H1 (cell line): ENCODE measurements at regions not wholly inside any gene's neighbourhood (a gene's known extent, or its start where the extent isn't known, plus 50 kb on each side); places are given as distances from the start of the nearest gene placed in this dataset.

Experiments used
- CBX5 ChIP-seq: fragments of 300-800, 300-1000 bp; sonication (generic); IDR thresholded peaks from 2 replicates; pipeline ENCODE4 v1.7.1; 2016; ENCODE audit warnings: antibody characterized with exemption, low read length, low read depth
- CHD2 ChIP-seq: IDR thresholded peaks from 2 replicates; pipeline ENCODE4 v1.6.1; 2012; ENCODE audit warnings: low read length, improper control_type of control experiment
- CTCF ChIP-seq, 3 experiments: IDR thresholded peaks; 1 replicate in 2 of 3; 2 replicates in 1 of 3; pipeline versions ENCODE4 v1.5.1 to v1.6.1; 2011; ENCODE audit warnings: low read length in 3 of 3, mild to moderate bottlenecking in 3 of 3, inconsistent platforms in 2 of 3, low read depth in 1 of 3, moderate library complexity in 1 of 3; ENCODE audit not compliant: insufficient read depth in 1 of 3; ENCODE audit errors: control extremely low read depth in 1 of 3
- PHF8 ChIP-seq: fragments of 200-600 bp; sonication (generic); conservative IDR thresholded peaks from 2 replicates; pipeline ENCODE4 v1.7.1; 2012; ENCODE audit warnings: low read depth, mild to moderate bottlenecking, inconsistent platforms, low read length, moderate library complexity
- TF ChIP-seq, protein P1 (sequence below): IDR thresholded peaks from 2 replicates; pipeline ENCODE4 v1.6.1; 2011; ENCODE audit warnings: low read depth, mild to moderate bottlenecking, low read length; ENCODE audit not compliant: insufficient read depth
- TF ChIP-seq, protein P2 (sequence below): IDR thresholded peaks from 2 replicates; pipeline ENCODE4 v1.6.1; 2012; ENCODE audit warnings: low read length, inconsistent platforms

GRCh38 chr2:107112561-107112960 lies 226.6 kb upstream of the ST6GAL2 start:
- TF ChIP-seq, protein P1, sequence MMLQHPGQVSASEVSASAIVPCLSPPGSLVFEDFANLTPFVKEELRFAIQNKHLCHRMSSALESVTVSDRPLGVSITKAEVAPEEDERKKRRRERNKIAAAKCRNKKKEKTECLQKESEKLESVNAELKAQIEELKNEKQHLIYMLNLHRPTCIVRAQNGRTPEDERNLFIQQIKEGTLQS, result no peak
- TF ChIP-seq, protein P2, sequence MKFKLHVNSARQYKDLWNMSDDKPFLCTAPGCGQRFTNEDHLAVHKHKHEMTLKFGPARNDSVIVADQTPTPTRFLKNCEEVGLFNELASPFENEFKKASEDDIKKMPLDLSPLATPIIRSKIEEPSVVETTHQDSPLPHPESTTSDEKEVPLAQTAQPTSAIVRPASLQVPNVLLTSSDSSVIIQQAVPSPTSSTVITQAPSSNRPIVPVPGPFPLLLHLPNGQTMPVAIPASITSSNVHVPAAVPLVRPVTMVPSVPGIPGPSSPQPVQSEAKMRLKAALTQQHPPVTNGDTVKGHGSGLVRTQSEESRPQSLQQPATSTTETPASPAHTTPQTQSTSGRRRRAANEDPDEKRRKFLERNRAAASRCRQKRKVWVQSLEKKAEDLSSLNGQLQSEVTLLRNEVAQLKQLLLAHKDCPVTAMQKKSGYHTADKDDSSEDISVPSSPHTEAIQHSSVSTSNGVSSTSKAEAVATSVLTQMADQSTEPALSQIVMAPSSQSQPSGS, result no peak
- no peak for TF ChIP-seq CBX5
- no peak for TF ChIP-seq CHD2
- TF ChIP-seq CTCF (IDR thresholded peaks at IDR 0.05; ENCODE audit: control extremely low read depth in 1 of 3, insufficient read depth in 1 of 3, low read depth in 1 of 3, low read length in 3 of 3), result no peak
- TF ChIP-seq PHF8, result no peak
